ENCODE measurements at regions not wholly inside any gene's neighbourhood (a gene's known extent, or its start where the extent isn't known, plus 50 kb on each side); places are given as distances from the start of the nearest gene placed in this dataset.

GRCh38 chr15:37520026-37520425 is 414.4 kb upstream of the TMCO5A start:
- TF ChIP-seq CTCF (IDR thresholded peaks at IDR 0.05) (no peak), POLR2AphosphoS5 (IDR thresholded peaks at IDR 0.05; ENCODE audit: low read depth, low read length) (no peak), SIN3A (IDR thresholded peaks at IDR 0.05; ENCODE audit: borderline replicate concordance, insufficient read depth, low read depth, low read length) (no peak), REST (IDR thresholded peaks at IDR 0.05; ENCODE audit: insufficient read depth in 1 of 2, low read depth in 2 of 2, low read length in 1 of 2) (no peak), TCF7L2 (IDR thresholded peaks at IDR 0.05; ENCODE audit: low read depth, low read length) (no peak)

Measured in Panc1 (cell line).